GM19467 (cell line): ENCODE measurements at regions not wholly inside any gene's neighbourhood (a gene's known extent, or its start where the extent isn't known, plus 50 kb on each side); places are given as distances from the start of the nearest gene placed in this dataset.
"Not testable (repeated sequence)": the region's sequence is repeated elsewhere in the genome, so short reads cannot be mapped to it uniquely, and the experiment has no call there.

Source experiments
- ATAC-seq: cut with Tn5 transposase; IDR thresholded peaks from one replicate; pipeline ENCODE4 v1.9.1; 2021; ENCODE audit warnings: mild to moderate bottlenecking, moderate library complexity; ENCODE audit not compliant: unreplicated experiment

GRCh38 chr14:56023661-56024081 lies 94.5 kb upstream of the PELI2 start:
- ATAC-seq: no peak

- ATAC-seq: no peak
Observed at GRCh38 chr14:56025191-56025590, 93.0 kb upstream of the PELI2 start.

DNA sequence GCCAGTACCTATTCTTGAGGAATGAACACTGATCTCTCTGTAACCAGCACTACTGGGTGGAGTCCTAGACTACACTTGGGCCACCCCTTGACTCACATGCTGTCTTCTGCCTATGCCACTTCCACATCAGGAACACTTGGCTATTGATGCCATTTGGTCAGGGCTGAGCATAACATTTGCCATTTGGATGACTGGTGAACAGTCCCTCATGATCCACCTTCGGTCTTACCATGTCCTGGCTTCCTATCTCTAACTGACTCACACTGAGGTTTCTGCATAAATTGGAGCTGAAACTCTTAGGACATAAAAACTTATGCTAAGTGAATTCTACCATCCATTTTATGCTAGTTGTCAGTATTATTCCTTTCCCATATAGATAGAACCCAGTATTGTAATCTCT lies 91.7 kb upstream of the PELI2 start:
- ATAC-seq: no peak

- ATAC-seq: no peak
Observed at GRCh38 chr14:56027421-56027820, 90.8 kb upstream of the PELI2 start.

DNA sequence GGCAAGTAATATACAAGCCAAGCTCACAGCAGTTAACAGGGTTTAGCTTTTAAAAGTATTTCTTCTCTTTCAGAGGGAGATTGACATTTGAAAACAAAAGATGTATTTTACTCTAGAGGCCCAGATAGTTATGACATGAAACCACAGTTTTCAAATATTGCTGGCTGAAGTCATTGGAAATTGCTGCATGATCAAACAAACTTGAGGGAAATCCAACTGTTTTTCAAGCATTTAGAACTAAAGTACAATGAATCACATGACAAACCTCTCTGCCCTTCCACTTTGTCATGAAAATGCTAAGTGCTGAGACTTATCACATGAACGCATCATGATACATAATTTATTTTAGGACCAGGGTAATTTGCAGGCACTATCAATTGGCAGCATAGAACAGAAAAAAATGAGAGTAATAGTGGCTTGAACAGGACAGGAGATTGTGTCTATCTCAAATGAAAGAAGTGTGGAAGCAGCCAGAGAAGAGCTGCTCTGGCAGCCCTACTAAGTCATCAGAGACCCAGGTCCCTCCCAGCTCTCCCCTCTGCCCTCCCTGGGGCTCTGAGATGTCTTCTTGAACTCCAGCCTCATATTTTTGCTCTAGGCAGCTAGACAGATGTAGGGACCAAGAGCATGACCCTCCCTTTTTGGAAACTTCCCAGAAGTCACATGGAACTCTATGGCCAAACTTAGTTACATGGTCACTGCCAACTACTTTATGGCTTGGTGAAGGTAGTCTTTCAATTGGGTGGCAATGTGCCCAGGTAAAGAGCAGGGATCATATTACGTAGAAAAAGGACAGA lies 90.1 kb upstream of the PELI2 start:
- ATAC-seq: no peak

DNA sequence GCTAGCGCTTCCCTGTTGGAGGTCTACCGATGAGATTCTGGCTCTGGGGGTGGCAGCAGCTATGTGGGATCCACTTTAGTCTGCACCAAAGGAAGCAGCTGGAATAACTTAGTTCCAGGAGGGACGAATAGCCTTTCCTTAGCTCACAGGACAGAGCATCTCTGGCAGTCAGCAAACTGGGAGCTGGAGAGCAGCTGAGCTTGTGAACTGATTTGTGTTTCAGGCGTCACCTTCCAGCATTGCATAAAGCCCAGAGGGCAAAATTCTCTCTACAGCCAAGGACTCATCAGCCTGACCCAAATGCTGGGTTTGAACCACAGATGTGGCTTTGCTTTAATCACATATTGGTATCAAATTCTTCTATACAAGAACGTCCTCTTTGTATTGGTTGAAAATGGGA lies 81.9 kb upstream of the PELI2 start:
- ATAC-seq: no peak

DNA sequence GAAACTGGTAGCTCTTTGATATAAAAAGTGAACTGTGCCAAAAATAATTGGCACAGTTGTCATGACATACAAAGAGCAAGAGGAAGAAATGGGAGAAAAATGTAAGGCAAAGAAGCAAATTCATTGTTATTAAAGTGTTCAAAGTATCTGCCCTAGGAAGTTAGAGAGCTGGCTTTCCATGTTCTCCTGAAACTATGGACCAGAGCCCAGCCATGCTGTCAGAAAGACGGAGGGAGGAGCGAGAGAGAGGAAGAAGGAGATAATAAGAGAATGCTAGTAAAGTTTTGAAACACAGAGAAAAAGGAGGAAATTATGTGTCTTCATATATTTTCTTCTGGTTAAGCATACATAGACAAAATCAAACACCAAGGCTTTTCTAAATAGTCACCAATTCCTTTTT lies 78.1 kb upstream of the PELI2 start:
- no peak for ATAC-seq

DNA sequence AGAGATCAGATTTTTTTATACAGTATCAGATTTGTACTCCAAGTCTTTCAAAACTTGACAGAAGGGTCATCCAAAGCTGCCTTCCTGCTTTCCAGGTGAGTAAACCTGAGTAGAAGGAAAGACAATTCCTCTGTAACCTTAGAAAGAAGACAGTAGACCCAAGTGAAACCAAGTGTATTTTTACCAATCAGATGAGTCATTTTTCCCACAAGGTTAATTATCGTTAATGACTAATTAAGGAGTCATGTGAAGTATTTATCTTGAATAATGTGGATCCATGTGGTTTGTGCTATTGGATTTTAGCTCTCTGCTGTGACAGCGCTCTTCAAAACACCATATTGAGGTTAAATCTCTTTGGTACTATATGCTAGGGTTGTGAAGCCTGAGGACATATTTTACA lies 74.0 kb upstream of the PELI2 start:
- no peak for ATAC-seq

DNA sequence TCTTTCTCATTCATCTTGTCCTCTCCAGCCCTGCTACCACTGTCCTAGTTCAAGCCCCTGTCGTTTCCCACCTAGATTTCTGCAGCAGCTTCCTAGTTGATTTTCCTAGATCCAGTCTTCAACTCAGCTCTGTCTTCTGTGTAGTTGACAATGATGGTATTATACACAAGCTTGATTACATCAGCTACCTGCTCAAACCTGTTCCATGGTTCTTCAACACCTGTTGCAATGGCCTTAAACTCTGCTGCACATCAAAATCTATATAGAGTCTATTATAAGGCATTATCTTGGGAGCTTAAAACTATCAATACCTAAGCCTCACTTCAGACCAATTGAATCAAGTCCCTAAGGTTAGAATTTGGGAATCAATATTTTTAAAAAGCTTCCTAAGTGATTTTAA lies 71.7 kb upstream of the PELI2 start:
- ATAC-seq: no peak

GRCh38 chr14:56046996-56047395 lies 71.2 kb upstream of the PELI2 start:
- no peak for ATAC-seq

DNA sequence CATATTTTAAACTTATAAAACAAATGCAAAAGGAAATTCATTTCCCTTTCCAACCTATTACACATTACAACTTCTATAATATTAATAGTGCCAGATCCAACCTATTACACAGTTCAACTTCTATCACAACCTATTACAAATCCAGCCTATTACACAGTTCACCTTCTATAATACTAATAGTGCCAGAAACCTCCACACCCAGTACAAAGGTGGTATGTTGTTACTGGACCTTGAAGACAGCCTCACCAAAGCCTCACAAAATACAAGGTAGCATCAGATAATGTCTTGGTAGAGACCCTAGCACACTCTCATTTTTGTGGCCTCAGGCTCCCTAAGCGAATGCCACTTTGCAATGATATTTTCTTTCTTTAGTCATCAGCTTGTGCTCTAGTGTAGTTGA lies 68.7 kb upstream of the PELI2 start:
- no peak for ATAC-seq

- no peak for ATAC-seq
Observed at GRCh38 chr14:56055511-56055910, 62.7 kb upstream of the PELI2 start.

DNA sequence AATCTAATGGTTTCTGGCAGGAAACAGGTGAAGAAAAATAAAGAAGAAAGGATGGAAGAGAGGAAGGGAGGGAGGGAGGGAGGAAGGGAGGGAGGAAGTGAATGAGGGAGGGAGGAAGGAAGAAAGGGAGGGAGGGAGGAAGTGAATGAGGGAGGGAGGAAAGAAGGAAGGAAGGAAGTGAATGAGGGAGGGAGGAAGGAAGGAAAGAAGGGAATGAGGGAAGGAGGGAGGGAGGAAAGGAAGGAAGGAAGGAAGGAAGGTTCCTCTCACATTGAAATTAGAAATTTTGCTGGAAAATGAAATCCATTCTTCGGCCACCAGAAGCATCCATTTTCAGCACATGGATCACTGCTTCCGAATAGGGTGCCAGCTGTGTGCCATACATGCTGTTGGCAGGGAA lies 62.2 kb upstream of the PELI2 start:
- ATAC-seq: no peak

DNA sequence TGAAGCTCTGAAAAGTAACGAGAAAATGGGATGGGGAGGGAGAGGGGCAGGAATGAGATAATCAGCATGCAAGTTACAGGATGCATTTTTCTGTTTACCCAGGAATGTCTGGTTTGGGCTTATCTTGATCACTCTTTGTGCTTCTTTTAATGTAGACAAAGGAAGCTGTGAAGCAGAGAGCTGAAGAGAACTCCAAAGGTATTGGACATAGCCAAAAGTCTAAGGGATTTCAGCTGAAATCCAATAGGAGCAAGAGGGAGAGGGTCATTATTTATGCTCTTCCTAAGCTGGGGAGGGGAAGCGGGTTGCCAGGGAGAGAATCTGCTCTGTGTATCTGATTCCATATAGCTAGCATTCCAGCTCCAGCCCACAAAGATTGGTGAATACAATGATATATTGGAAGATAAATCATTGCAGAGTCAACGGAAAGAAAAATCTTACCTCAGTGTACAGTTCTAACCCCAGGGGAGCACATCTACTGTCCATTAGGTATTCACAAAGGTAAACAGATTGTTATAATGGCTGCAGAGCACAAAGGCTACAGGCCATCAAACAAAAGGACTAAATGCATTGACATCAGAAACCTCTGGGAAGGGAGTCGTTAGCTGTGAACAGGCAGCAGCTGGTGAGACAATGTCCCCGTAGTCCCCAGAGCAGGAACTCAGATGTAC lies 61.0 kb upstream of the PELI2 start:
- ATAC-seq: no peak

- no peak for ATAC-seq
Observed at GRCh38 chr14:56057767-56058166, 60.4 kb upstream of the PELI2 start.

DNA sequence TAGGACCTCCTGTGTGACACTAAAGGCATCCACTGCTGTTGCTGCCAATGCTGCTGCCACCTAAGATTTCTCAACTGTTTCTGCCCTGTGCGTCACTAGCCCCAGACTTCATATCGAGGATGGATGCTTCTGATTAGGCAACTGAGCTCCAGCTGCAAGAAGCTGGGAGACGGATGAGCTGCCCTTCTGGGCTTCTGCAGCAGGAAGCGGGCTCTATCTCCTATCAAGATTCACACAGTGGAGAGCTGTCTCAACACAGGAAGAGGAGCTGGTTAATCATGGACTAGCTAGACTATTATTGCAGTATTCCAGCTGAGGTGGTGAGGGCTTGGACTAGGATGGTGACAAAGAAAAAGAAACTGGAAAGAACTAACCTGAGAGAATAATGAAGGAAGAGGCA lies 59.2 kb upstream of the PELI2 start:
- ATAC-seq: no peak

- no peak for ATAC-seq
Observed at GRCh38 chr14:56061051-56061450, 57.2 kb upstream of the PELI2 start.

GRCh38 chr14:56063131-56063530 lies 55.1 kb upstream of the PELI2 start:
- ATAC-seq: no peak

- ATAC-seq: no peak
Observed at GRCh38 chr14:56064513-56064912, 53.7 kb upstream of the PELI2 start.

GRCh38 chr14:56065199-56065598 lies 53.0 kb upstream of the PELI2 start:
- not testable (repeated sequence) for ATAC-seq

DNA sequence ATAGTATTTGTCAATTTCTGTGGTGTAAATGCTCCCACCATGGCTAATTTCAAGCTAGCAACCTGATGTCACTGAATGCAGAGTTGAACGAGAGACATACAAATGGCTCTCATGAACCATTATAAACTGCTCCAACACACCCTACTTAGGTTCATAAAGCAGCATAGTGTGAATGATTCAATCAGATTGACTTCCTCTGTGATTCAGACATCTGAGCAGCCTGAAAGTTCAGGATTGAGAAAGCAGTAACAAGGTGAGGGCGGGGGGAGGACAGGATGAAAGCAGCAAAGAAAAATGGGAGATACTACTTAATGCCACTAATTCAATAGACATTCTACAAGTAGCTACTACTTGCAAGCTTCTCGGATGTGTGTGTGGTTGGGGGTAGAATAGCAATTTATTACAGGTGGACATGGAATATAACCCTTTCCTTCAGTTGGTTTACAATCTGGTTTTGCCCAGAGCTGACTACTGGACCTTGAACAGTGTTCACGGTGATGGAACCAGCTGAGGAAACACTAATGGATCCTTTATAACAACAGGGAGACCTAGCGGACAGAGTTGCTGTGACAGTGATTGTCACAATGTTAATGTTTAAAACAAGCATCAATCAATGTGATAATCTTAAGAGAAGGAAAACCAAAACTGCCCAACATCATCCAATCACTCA lies 52.5 kb upstream of the PELI2 start:
- no peak for ATAC-seq
